NB4 (cell line): ENCODE measurements at regions not wholly inside any gene's neighbourhood (a gene's known extent, or its start where the extent isn't known, plus 50 kb on each side); places are given as distances from the start of the nearest gene placed in this dataset.

ENCODE experiments used
- POLR2A ChIP-seq: IDR thresholded peaks from 2 replicates; pipeline ENCODE4 v1.6.1; 2011; ENCODE audit warnings: mild to moderate bottlenecking; ENCODE audit not compliant: insufficient read length; ENCODE audit errors: extremely low read depth
- TF ChIP-seq, protein P1 (sequence below): IDR thresholded peaks from one replicate; pipeline ENCODE4 v1.5.1; 2012; ENCODE audit warnings: low read depth, low read length

- TF ChIP-seq, protein P1, sequence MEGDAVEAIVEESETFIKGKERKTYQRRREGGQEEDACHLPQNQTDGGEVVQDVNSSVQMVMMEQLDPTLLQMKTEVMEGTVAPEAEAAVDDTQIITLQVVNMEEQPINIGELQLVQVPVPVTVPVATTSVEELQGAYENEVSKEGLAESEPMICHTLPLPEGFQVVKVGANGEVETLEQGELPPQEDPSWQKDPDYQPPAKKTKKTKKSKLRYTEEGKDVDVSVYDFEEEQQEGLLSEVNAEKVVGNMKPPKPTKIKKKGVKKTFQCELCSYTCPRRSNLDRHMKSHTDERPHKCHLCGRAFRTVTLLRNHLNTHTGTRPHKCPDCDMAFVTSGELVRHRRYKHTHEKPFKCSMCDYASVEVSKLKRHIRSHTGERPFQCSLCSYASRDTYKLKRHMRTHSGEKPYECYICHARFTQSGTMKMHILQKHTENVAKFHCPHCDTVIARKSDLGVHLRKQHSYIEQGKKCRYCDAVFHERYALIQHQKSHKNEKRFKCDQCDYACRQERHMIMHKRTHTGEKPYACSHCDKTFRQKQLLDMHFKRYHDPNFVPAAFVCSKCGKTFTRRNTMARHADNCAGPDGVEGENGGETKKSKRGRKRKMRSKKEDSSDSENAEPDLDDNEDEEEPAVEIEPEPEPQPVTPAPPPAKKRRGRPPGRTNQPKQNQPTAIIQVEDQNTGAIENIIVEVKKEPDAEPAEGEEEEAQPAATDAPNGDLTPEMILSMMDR = no peak
- no peak for TF ChIP-seq POLR2A
Measured at GRCh38 chr6:82030761-82031503, 216.6 kb downstream of the IBTK start.
